ENCODE measurements at regions not wholly inside any gene's neighbourhood (a gene's known extent, or its start where the extent isn't known, plus 50 kb on each side); places are given as distances from the start of the nearest gene placed in this dataset.

DNA sequence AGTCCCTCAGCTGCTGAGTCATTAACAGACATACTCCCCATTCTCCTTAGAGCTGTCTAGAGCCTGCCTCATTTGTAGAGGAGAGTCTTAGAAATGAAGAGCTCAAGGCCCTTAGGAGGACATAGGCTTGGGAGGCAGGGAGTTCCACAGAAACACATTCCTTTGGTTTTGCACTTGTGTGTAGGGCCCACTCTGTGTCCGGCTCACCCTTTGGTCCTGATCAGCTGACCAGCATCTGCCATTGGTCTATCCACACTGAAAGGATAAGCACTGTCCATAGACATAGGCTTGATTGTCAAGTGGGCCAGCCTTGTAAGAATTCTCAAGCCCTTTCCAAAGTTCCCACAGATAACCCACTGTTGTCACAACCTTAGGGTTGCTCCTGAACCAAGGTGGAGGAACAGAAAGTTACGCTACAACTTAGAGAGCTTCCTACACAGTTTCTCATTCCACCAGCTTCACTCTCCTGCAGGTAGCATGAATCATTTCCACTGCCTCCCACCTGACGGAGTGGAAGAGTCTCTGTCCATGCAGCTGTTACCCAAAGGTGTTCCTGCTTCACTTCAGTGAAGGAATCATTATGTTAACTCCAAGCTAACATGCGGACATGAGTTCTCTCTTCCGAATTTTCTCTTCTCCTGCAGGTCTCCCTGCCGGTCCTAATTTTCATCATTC is 96.1 kb downstream of the TNFSF18 start:
- no peak for DNase-seq (ENCODE audit: low spot score)
- H3K4me2 ChIP-seq: no peak overlapping the region
- Mint-ChIP-seq H3K36me3 (no peaks in the 10 kb centered on the region), H3K4me3 (no peak overlapping the region), H3K9me3 (no peaks in the 10 kb centered on the region), H3K4me1 (no peaks in the 10 kb centered on the region), H3K27ac (no peak overlapping the region), H3K27me3 (ENCODE audit: insufficient read depth, low read depth) (no peaks in the 10 kb centered on the region)
- no peaks in the 10 kb centered on the region for H3K9me3 ChIP-seq (ENCODE audit: low read depth)
- no peak overlapping the region for H3K27ac ChIP-seq
- no peaks in the 10 kb centered on the region for H4K20me1 ChIP-seq (ENCODE audit: low read depth)
- TF ChIP-seq EZH2 (IDR thresholded peaks at IDR 0.05) (no peak), EZH2phosphoT487 (IDR thresholded peaks at IDR 0.05) (no peak)
- TF ChIP-seq, protein P1, sequence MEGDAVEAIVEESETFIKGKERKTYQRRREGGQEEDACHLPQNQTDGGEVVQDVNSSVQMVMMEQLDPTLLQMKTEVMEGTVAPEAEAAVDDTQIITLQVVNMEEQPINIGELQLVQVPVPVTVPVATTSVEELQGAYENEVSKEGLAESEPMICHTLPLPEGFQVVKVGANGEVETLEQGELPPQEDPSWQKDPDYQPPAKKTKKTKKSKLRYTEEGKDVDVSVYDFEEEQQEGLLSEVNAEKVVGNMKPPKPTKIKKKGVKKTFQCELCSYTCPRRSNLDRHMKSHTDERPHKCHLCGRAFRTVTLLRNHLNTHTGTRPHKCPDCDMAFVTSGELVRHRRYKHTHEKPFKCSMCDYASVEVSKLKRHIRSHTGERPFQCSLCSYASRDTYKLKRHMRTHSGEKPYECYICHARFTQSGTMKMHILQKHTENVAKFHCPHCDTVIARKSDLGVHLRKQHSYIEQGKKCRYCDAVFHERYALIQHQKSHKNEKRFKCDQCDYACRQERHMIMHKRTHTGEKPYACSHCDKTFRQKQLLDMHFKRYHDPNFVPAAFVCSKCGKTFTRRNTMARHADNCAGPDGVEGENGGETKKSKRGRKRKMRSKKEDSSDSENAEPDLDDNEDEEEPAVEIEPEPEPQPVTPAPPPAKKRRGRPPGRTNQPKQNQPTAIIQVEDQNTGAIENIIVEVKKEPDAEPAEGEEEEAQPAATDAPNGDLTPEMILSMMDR (IDR thresholded peaks at IDR 0.05): no peak
- no peaks in the 10 kb centered on the region for H3K4me1 ChIP-seq
- no peaks in the 10 kb centered on the region for H3K27me3 ChIP-seq
- no peak overlapping the region for H3K4me3 ChIP-seq
- H3F3A ChIP-seq (ENCODE audit: low read depth): no peaks in the 10 kb centered on the region
- H3K79me2 ChIP-seq (ENCODE audit: low read depth): no peaks in the 10 kb centered on the region
- H3K36me3 ChIP-seq: no peaks in the 10 kb centered on the region
- H3K9ac ChIP-seq: no peak overlapping the region
- H2AFZ ChIP-seq (replicated peaks): no peak overlapping the region

DNA sequence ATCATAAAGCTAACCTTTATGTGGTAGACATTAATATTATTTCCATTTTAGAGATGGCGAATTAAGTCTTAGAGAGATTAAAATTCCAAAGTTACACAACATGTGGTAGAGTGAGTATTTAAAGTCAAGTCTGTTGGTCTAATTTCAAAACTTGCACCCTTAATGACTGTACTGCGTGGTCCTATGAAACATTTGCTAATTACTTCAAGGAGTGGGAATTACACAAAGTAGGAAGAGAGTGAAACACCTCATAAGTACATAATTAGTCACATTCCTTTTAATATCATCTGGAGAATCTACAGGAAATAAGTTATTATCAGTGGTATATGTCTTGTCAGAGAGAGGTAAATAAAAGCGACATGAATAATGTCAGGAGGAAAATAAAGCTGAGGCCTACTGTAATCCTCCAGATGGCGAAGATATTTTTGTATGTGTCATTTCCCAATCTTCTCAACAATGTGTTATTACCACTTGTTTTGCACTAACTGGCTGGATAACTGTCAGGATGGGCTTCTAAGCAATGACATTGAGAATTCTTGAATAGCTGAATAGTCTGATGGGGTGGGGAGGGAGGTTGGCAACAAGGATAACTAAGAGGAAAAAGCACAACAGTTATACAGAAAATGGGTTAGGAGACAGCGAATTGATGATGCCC is 95.5 kb downstream of the TNFSF18 start:
- H3K27me3 ChIP-seq: no peaks in the 10 kb centered on the region
- no peak overlapping the region for H3K4me2 ChIP-seq
- H3K9me3 ChIP-seq (ENCODE audit: low read depth): no peaks in the 10 kb centered on the region
- no peak overlapping the region for H3K9ac ChIP-seq
- Mint-ChIP-seq H3K27me3 (ENCODE audit: insufficient read depth, low read depth) (no peaks in the 10 kb centered on the region), H3K36me3 (no peaks in the 10 kb centered on the region), H3K9me3 (no peaks in the 10 kb centered on the region), H3K4me3 (no peak overlapping the region), H3K4me1 (no peaks in the 10 kb centered on the region), H3K27ac (no peak overlapping the region)
- H3F3A ChIP-seq (ENCODE audit: low read depth): no peaks in the 10 kb centered on the region
- H3K36me3 ChIP-seq: no peaks in the 10 kb centered on the region
- no peaks in the 10 kb centered on the region for H3K79me2 ChIP-seq (ENCODE audit: low read depth)
- no peaks in the 10 kb centered on the region for H3K4me1 ChIP-seq
- H2AFZ ChIP-seq (replicated peaks): no peak overlapping the region
- H3K4me3 ChIP-seq: no peak overlapping the region
- no peak overlapping the region for H3K27ac ChIP-seq
- DNase-seq (ENCODE audit: low spot score): no peak
- TF ChIP-seq, protein P1 (IDR thresholded peaks at IDR 0.05): no peak
- TF ChIP-seq EZH2phosphoT487 (IDR thresholded peaks at IDR 0.05): no peak
- TF ChIP-seq EZH2 (IDR thresholded peaks at IDR 0.05): no peak
- H4K20me1 ChIP-seq (ENCODE audit: low read depth): no peaks in the 10 kb centered on the region

DNA sequence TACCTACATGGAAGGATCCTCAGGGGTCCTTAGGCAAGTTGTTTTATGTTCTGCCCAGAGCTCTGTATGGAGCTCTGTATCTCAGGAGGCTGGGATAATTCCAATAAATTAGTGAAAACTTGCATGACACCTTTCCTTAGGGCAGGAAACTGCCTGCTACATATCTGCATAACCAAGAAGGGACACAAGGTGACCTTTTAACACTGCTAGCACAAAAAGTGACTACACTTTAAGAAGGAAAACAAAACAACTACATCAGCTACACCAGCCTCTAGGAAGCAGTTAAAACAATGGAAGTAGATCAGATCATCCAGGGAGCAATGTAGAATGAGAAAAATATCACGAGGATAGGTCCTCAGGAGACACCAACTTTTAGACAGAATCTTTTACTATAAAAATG is 93.9 kb downstream of the TNFSF18 start:
- Mint-ChIP-seq H3K9me3 (no peaks in the 10 kb centered on the region), H3K27ac (no peak overlapping the region), H3K27me3 (ENCODE audit: insufficient read depth, low read depth) (no peaks in the 10 kb centered on the region), H3K4me1 (no peaks in the 10 kb centered on the region), H3K4me3 (no peak overlapping the region), H3K36me3 (no peaks in the 10 kb centered on the region)
- Histone ChIP-seq H3K9me3 (ENCODE audit: low read depth) (no peaks in the 10 kb centered on the region), H4K20me1 (ENCODE audit: low read depth) (no peaks in the 10 kb centered on the region), H3K27me3 (no peaks in the 10 kb centered on the region), H3F3A (ENCODE audit: low read depth) (no peaks in the 10 kb centered on the region), H3K4me2 (no peak overlapping the region), H3K4me3 (no peak overlapping the region), H3K4me1 (no peaks in the 10 kb centered on the region), H3K27ac (no peak overlapping the region), H3K9ac (no peak overlapping the region), H3K79me2 (ENCODE audit: low read depth) (no peaks in the 10 kb centered on the region), H3K36me3 (no peaks in the 10 kb centered on the region), H2AFZ (replicated peaks) (peak overlapping the region; percentile 26)
- TF ChIP-seq EZH2phosphoT487 (IDR thresholded peaks at IDR 0.05) (no peak), EZH2 (IDR thresholded peaks at IDR 0.05) (no peak)
- TF ChIP-seq, protein P1 (IDR thresholded peaks at IDR 0.05): no peak
- DNase-seq (ENCODE audit: low spot score): no peak
